Fibroblast of upper back skin (primary cell): ENCODE measurements at regions not wholly inside any gene's neighbourhood (a gene's known extent, or its start where the extent isn't known, plus 50 kb on each side); places are given as distances from the start of the nearest gene placed in this dataset.
A peak's percentile ranks its signal among the peaks of the same experiment; 100 is the strongest.

Experiments
- DNase-seq: peaks from one replicate; pipeline ENCODE4 v3.0.0-alpha.2; 2013

DNA sequence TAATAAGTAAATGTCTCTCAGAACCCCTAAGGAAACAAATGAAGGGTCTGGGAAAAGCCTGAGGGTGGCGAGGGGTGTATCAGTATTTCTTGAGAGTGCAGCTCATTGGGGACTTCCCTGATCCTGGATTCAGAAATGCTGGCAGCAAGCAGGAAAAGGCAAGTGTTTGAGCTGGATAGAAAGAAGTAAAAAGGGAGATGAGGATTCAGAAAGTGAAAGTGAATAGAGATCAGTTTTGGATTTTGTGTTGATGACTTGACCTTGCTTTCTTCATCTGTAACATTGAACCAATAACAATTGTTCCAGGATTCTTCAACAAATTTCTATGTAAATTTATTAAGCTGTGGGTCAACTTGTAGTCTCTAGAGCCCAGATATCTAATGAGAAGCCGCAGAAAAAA, 66.9 kb upstream of the CTSC start:
- no peak for DNase-seq

DNA sequence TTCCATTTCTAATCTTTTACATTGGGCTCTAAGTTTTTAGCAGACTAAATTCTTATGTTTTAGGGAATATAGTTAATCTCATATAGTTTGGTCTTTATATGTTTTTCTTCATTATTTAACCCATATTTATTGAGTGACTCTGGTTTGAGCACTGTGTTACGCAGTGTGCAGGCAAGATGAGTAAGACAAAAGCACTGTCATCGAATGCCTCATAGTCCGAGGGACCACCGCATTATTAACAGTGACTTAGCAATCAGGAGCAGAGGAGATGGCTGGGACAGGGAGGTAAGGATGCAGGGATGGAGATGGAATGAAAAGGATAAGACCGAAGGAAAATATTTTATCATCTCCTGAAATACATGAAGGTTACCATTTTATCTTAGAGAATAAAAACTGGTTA, 65.2 kb upstream of the CTSC start:
- DNase-seq: no peak

GRCh38 chr11:88402192-88402715, 64.7 kb upstream of the CTSC start:
- peak; percentile 50 for DNase-seq

DNA sequence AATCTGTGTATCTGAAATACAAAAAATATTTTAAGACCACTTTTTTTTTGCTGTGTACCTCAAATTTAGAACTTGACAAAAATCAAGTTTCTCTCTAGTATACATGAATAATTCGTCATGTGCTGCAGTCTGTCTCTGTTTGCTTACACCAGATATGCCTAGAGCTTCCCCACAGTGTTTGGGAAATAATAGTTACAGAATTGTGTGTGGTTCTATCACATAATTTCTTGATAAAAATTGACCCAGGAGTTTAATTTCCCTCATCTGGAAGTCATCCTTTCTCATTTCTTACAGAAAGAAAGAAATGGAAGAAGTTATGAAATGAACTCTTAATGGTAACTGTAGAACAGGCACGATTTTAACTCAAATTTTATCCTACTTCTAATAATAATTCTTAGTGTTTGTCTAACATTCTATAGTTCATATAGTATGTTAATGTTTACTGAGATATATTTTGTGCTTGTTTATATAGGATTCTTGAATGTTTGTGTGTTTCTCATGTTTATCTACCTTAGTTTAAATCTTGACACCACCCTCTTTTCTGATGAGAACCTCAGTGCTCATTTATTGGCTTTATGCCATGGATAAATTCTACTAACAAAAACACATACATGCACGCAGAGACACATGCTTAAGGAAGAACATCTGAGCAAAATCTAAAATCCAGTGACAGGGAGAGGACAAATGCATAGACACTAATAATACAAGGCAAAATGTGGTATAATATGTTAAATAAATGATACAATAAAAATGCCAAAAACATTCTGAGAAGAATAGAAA, 61.4 kb upstream of the CTSC start:
- DNase-seq: no peak

- peak; percentile 55 for DNase-seq
These were observed 60.8 kb upstream of the CTSC start for GRCh38 chr11:88398372-88398771.

GRCh38 chr11:88390254-88390653, 52.7 kb upstream of the CTSC start:
- DNase-seq: no peak

DNA sequence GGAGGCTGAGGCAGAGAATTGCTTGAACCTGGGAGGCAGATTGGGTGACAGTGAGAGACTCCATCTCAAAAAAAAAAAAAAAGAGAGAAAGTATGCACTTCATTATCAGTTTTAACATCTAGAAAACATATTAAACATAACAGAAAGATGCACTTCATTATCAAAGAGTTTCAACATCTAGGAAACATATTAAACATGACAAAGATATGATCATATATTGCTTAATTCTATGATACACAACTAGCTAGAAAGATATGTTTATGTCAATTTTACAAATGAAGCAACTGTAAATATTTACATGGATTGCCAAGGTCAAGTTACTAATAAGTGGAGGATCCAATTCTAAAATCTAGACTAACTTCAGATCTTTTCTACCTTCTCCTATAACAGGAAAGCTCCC, 50.4 kb upstream of the CTSC start:
- no peak for DNase-seq
